BJ (cell line): ENCODE measurements at regions not wholly inside any gene's neighbourhood (a gene's known extent, or its start where the extent isn't known, plus 50 kb on each side); places are given as distances from the start of the nearest gene placed in this dataset.

Experiments
- CTCF ChIA-PET: fragments of 350-600 bp; formaldehyde crosslinking; extraction: SDS; loops from one replicate; lab custom pipeline; 2021; ENCODE audit warnings: antibody characterized with exemption, inconsistent platforms; lab: Yijun Ruan, JAX
- POLR2A ChIA-PET: fragments of 300-600 bp; sonication (Branson Sonifier 250); formaldehyde crosslinking; extraction: SDS; loops from one replicate; lab custom pipeline; 2021; ENCODE audit warnings: antibody characterized with exemption; lab: Charles Lee
- DNase-seq: peaks from one replicate; pipeline ENCODE4 v3.0.0-alpha.2; 2011; ENCODE audit warnings: low read depth
- H3K27me3 ChIP-seq: 2 replicates; pipeline ENCODE4 v1.6.0; 2011; ENCODE audit warnings: low read length; ENCODE audit not compliant: control insufficient read depth, insufficient read depth
- H3K36me3 ChIP-seq: 2 replicates; pipeline ENCODE4 v1.5.1; 2011; ENCODE audit warnings: low read length; ENCODE audit not compliant: control insufficient read depth, insufficient read depth
- H3K4me3 ChIP-seq: 2 replicates; pipeline ENCODE4 v1.5.1; 2011; ENCODE audit warnings: low read depth, mild to moderate bottlenecking, control low read depth, low read length
- CTCF ChIP-seq: IDR thresholded peaks from 2 replicates; pipeline ENCODE4 v1.5.1; 2011; ENCODE audit warnings: low read depth, mild to moderate bottlenecking, control low read depth, inconsistent platforms, low read length, moderate library complexity; ENCODE audit not compliant: insufficient read depth

GRCh38 chr14:37894463-37894862 is 299.0 kb downstream of the TTC6 start:
- TF ChIP-seq CTCF: no peak
- CTCF ChIA-PET: interaction anchor here (1.1 kb wide), 1 partner anchor 18 kb away, joined by 3 read pairs; no protein-coding TSS in a partner anchor

GRCh38 chr14:37899365-37899764 is 303.9 kb downstream of the TTC6 start:
- Histone ChIP-seq H3K36me3 (no peaks in the 10 kb centered on the region), H3K27me3 (no peaks in the 10 kb centered on the region), H3K4me3 (no peak overlapping the region)
- POLR2A ChIA-PET: no interaction called here
- no peak for DNase-seq
- CTCF ChIA-PET: interaction anchor here (1.1 to 1.3 kb wide), 3 partner anchors 13 to 669 kb away, joined by 3 read pairs; no protein-coding TSS in a partner anchor
- no peak for TF ChIP-seq CTCF

More at GRCh38 chr14:37894463-37894862, 299.0 kb downstream of the TTC6 start:
- Histone ChIP-seq H3K4me3 (no peak overlapping the region), H3K27me3 (no peaks in the 10 kb centered on the region), H3K36me3 (no peaks in the 10 kb centered on the region)
- POLR2A ChIA-PET: no interaction called here
- DNase-seq: no peak

GRCh38 chr14:37900561-37900960 is 305.1 kb downstream of the TTC6 start:
- no peak for TF ChIP-seq CTCF
- Histone ChIP-seq H3K36me3 (no peaks in the 10 kb centered on the region), H3K27me3 (no peaks in the 10 kb centered on the region), H3K4me3 (no peak overlapping the region)
- ChIA-PET CTCF (no interaction called here), POLR2A (no interaction called here)
- no peak for DNase-seq

- ChIA-PET CTCF (interaction anchor here (0.6 to 6.3 kb wide), 10 partner anchors 20 to 972 kb away, joined by 3 to 46 read pairs (median 4); partner anchors contain the start of gene SSTR1), POLR2A (no interaction called here)
- Histone ChIP-seq H3K27me3 (no peaks in the 10 kb centered on the region), H3K4me3 (peak overlapping the region; percentile 15; the same call in 1 of the 2 replicates), H3K36me3 (no peaks in the 10 kb centered on the region)
- peak; percentile 67 for DNase-seq
- TF ChIP-seq CTCF: 0 out of 2 replicates have a peak, but pooled peaks have one; percentile 13
Measured at GRCh38 chr14:37901978-37902377, 305.7 kb upstream of the SSTR1 start.

DNA sequence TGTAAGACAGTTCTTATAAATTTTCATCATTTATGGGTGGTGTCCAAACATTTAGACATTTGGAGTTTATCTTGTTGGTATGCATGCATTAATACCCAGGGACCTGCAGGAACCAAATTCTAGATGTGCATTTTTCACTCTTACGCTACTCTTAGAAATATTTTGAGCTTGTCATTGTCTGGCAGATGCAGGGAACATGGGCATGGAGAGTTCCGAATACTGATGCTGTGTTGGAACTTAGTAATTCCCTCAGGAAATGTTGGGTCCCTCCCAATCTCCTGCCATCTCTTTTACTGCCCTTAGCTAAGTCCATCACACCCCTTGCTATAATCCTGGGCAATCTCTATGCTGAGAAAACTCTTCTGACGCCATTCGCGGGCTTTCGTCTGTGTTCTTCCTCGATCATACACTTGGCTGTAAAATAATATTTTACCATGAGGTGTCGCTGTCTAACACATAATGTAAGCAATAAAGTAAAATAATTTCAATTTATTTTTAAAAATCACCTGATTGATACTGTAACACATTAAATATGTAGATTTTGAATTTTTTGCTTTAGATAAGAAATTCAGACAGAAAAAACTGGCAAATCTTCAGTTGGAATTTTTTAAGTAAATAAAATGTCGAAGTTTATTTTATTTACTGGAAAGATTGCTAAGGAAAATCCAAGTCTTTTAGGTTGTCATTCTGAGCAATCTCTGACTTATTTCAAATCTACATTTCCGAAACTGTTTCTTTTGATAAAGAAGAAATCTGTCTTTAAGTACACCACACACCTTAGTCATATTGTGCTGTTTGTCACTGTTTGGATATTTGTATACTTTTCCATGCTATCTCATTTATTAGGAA is 304.1 kb upstream of the SSTR1 start:
- no peak for DNase-seq
- peak; percentile 46 for TF ChIP-seq CTCF
- Histone ChIP-seq H3K4me3 (no peak overlapping the region), H3K27me3 (no peaks in the 10 kb centered on the region), H3K36me3 (no peaks in the 10 kb centered on the region)
- CTCF ChIA-PET: interaction anchor here (0.6 to 6.3 kb wide), 22 partner anchors 9 to 1619 kb away, joined by 3 to 46 read pairs (median 4); partner anchors contain the start of gene SSTR1
- POLR2A ChIA-PET: no interaction called here
